SK-N-SH treated with all-trans-retinoic acid at 6 μM for 48 hours (cell line): ENCODE measurements at regions not wholly inside any gene's neighbourhood (a gene's known extent, or its start where the extent isn't known, plus 50 kb on each side); places are given as distances from the start of the nearest gene placed in this dataset.

Experiments used
- BACH2 ChIP-seq: fragments of 250-450 bp; sonication (Bioruptor Pico); IDR thresholded peaks from 2 replicates; pipeline ENCODE4 v1.9.0; 2021; ENCODE audit warnings: mild to moderate bottlenecking, borderline replicate concordance
- OSR1 ChIP-seq: fragments of 250-450 bp; sonication (Bioruptor Pico); IDR thresholded peaks from 2 replicates; pipeline ENCODE4 v1.8.0; 2022; ENCODE audit warnings: moderate library complexity, mild to moderate bottlenecking, inconsistent platforms

GRCh38 chr5:118070041-118070440 is 918.3 kb downstream of the DTWD2 start:
- TF ChIP-seq BACH2 (CRISPR knock-in tag) (no peak), OSR1 (CRISPR knock-in tag) (no peak)
